RWPE2 (cell line): ENCODE measurements at regions not wholly inside any gene's neighbourhood (a gene's known extent, or its start where the extent isn't known, plus 50 kb on each side); places are given as distances from the start of the nearest gene placed in this dataset.

Experiments
- ATAC-seq: fragments of 200-7000 bp; cut with Tn5 transposase; 3 replicates; pipeline ENCODE4 v1.9.1; 2021; ENCODE audit warnings: low read depth
- DNase-seq: peaks from one replicate; pipeline ENCODE4 v3.0.0-alpha.2; 2020; ENCODE audit warnings: low spot score
- H3K27ac ChIP-seq: fragments of 450-650 bp; 2 replicates; pipeline ENCODE4 v1.5.1; 2017; ENCODE audit warnings: mild to moderate bottlenecking; ENCODE audit not compliant: poor library complexity, severe bottlenecking
- H3K27me3 ChIP-seq: fragments of 250-450 bp; sonication (Bioruptor Pico); 2 replicates; pipeline ENCODE4 v1.5.1; 2021; ENCODE audit warnings: mild to moderate bottlenecking, moderate library complexity; ENCODE audit not compliant: insufficient read depth, poor library complexity, severe bottlenecking
- H3K36me3 ChIP-seq: fragments of 250-450 bp; sonication (Bioruptor Pico); 2 replicates; pipeline ENCODE4 v1.5.1; 2020; ENCODE audit warnings: low read depth, mild to moderate bottlenecking, moderate library complexity
- H3K4me1 ChIP-seq: fragments of 250-450 bp; sonication (Bioruptor Pico); 2 replicates; pipeline ENCODE4 v1.5.1; 2021; ENCODE audit warnings: mild to moderate bottlenecking, moderate library complexity; ENCODE audit not compliant: insufficient read depth, poor library complexity, severe bottlenecking
- H3K4me3 ChIP-seq: fragments of 250-450 bp; sonication (Bioruptor Pico); 2 replicates; pipeline ENCODE4 v1.5.1; 2021; ENCODE audit warnings: mild to moderate bottlenecking, moderate library complexity; ENCODE audit not compliant: severe bottlenecking
- H3K9me3 ChIP-seq: fragments of 250-450 bp; sonication (Bioruptor Pico); 2 replicates; pipeline ENCODE4 v1.5.1; 2021; ENCODE audit warnings: mild to moderate bottlenecking, moderate library complexity; ENCODE audit not compliant: severe bottlenecking
- CTCF ChIP-seq: fragments of 450-650 bp; IDR thresholded peaks from one replicate; pipeline ENCODE4 v1.5.1; 2017; ENCODE audit warnings: mild to moderate bottlenecking, moderate library complexity; ENCODE audit not compliant: poor library complexity, severe bottlenecking

DNA sequence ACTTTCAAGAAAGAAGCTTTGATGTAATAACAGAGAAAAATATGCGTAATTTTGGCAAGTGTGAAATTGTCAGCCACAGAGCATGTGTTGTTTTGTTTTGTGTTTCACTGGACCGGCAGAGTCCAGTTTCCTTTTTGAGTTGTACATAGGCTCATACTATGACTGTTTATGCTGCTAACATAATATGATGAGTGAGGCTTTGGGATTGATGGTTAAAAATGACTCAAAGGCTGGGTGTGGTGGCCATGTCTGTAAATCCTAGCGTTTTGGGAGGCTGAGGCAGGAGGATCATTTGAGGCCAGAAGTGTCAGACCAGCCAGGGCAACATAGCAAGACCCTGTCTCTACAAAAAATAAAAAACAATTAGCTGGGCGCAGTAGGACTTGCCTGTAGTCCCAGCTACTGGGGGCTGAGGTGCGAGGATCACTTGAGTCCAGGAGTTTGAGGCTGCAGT is 487.9 kb downstream of the PCNX1 start:
- Histone ChIP-seq H3K4me3 (no peak overlapping the region), H3K4me1 (peaks cover 13% of the 10 kb centered on the region), H3K27ac (no peak overlapping the region), H3K36me3 (no peaks in the 10 kb centered on the region), H3K27me3 (no peaks in the 10 kb centered on the region), H3K9me3 (no peaks in the 10 kb centered on the region)
- no peak for TF ChIP-seq CTCF
- DNase-seq = no peak
- no peak; the same call in 2 of the 3 replicates for ATAC-seq

DNA sequence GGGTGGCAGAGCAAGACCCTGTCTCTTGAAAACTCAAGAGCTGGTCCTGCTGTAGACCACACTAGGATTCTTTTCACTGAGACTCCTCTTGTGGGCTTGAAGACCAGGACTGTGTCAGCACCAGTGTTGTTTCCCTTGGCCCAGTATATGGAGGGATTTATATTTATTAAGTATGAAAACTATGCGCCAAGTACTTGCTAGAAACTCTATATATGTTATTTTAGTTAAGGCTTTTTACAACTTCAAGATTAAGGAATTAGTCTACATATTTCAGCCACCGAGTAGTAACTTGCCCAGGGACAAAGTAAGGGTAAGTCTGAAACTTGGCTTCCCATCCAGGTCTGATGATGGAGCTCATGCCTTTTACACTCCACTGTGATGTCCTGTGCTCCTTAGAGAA is 488.4 kb downstream of the PCNX1 start:
- TF ChIP-seq CTCF = no peak
- H3K4me3 ChIP-seq = no peak overlapping the region
- no peak for ATAC-seq

DNA sequence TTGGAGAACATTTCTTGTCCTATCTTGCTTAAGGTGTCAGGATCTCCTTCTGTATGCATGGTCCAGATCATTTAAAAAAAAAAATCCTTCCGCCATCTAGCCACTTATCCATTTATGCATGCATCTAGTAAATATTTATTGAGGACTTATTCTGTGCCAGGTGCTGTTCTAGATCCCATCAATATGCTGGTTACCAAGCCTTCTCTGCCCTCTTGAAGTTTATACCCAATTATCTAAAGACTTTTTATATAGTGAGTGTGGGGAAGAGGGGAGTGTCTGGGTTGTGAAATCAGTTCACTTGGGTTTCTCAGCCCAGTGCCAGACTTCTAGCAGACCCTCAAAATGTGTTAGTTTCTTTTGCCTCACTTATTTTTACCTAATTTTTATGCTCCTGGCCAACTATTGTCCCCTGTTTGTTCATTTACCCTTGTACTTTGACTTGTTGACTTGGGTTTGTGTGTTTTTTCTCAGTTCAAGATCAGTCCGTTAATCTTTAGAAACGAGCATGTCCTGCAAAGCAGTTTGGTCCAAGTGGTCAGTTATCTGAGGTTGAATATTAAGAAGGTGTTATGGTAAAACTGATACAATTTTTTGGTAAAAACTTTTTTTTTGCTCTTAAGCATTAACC is 488.9 kb downstream of the PCNX1 start:
- peaks cover 22% of the 10 kb centered on the region for H3K4me1 ChIP-seq
- H3K9me3 ChIP-seq = no peaks in the 10 kb centered on the region
- no peak for TF ChIP-seq CTCF
- no peak overlapping the region for H3K27ac ChIP-seq
- ATAC-seq (no peak), DNase-seq (no peak)
- H3K27me3 ChIP-seq = no peaks in the 10 kb centered on the region
- H3K4me3 ChIP-seq = no peak overlapping the region
- no peaks in the 10 kb centered on the region for H3K36me3 ChIP-seq

More for the DNA sequence above, 488.4 kb downstream of the PCNX1 start:
- Histone ChIP-seq H3K27ac (no peak overlapping the region), H3K4me1 (peaks cover 17% of the 10 kb centered on the region), H3K27me3 (no peaks in the 10 kb centered on the region), H3K9me3 (no peaks in the 10 kb centered on the region), H3K36me3 (no peaks in the 10 kb centered on the region)
- DNase-seq = no peak

DNA sequence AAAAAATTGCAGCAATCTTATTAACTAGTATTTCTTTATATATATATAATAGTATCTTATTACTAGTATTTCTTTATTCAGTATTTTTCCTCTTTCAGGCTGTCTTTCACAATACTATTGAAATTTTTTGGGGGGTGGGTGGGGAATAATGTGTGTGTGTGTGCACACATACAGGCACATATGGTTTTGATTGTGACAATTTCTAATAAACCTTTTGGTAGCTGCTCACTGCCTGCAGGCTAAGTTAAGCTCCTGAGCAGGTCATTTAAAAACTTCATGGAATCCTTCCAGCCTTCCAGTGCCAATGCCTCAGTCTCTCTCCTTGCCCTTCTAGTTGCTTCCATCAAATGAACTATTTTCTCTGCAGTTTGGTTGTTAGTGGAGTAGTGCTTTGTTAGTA is 490.1 kb downstream of the PCNX1 start:
- Histone ChIP-seq H3K27me3 (no peaks in the 10 kb centered on the region), H3K4me1 (peaks cover 34% of the 10 kb centered on the region)

More for the DNA sequence above, 490.1 kb downstream of the PCNX1 start:
- H3K36me3 ChIP-seq = peaks cover 7% of the 10 kb centered on the region
- no peak overlapping the region for H3K27ac ChIP-seq
- no peak overlapping the region for H3K4me3 ChIP-seq
- ATAC-seq (no peak), DNase-seq (no peak)
- TF ChIP-seq CTCF = no peak
- no peaks in the 10 kb centered on the region for H3K9me3 ChIP-seq
